Mammary epithelial cell (primary cell): ENCODE measurements at regions not wholly inside any gene's neighbourhood (a gene's known extent, or its start where the extent isn't known, plus 50 kb on each side); places are given as distances from the start of the nearest gene placed in this dataset.

Experiments used
- EZH2 ChIP-seq: IDR thresholded peaks from 2 replicates; pipeline ENCODE4 v1.6.1; 2012; ENCODE audit warnings: low read length, inconsistent platforms, borderline replicate concordance
- TF ChIP-seq, protein P1 (sequence below), 2 donors: IDR thresholded peaks in 1 of 2; conservative IDR thresholded peaks in 1 of 2; 2 replicates each; pipeline ENCODE4 v1.5.1; 2011 to 2012; ENCODE audit warnings: inconsistent platforms in 2 of 2, low read length in 2 of 2, mild to moderate bottlenecking in 2 of 2, control low read depth in 1 of 2, low read depth in 1 of 2; ENCODE audit not compliant: insufficient read depth in 1 of 2; ENCODE audit errors: extremely low read depth in 1 of 2

DNA sequence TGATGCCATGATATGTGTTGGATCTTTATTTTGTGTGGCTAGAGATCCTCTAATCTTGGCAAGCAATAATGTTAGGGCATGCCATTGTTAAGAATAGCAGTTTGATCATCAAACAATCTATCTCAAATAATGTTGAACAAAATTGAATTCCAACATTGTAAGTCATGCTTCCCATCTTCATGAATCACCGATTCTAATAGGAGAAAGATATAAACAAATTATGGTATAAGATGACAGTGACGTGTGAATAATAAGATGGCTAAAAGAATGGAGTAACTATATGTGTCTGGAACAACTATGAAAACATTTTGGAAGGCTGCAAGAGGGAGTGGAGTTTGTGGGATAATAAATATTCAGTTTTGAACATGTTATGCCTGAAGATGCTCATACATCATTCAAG is 208.4 kb downstream of the DTHD1 start:
- TF ChIP-seq, protein P1, sequence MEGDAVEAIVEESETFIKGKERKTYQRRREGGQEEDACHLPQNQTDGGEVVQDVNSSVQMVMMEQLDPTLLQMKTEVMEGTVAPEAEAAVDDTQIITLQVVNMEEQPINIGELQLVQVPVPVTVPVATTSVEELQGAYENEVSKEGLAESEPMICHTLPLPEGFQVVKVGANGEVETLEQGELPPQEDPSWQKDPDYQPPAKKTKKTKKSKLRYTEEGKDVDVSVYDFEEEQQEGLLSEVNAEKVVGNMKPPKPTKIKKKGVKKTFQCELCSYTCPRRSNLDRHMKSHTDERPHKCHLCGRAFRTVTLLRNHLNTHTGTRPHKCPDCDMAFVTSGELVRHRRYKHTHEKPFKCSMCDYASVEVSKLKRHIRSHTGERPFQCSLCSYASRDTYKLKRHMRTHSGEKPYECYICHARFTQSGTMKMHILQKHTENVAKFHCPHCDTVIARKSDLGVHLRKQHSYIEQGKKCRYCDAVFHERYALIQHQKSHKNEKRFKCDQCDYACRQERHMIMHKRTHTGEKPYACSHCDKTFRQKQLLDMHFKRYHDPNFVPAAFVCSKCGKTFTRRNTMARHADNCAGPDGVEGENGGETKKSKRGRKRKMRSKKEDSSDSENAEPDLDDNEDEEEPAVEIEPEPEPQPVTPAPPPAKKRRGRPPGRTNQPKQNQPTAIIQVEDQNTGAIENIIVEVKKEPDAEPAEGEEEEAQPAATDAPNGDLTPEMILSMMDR (conservative IDR thresholded peaks at IDR 0.05 in 1 of 2, IDR thresholded peaks at IDR 0.05 in 1 of 2; ENCODE audit: extremely low read depth in 1 of 2, insufficient read depth in 1 of 2, low read depth in 1 of 2, low read length in 2 of 2) = no peak
- TF ChIP-seq EZH2 = no peak
